Neural progenitor cell (in vitro differentiated cells): ENCODE measurements at regions not wholly inside any gene's neighbourhood (a gene's known extent, or its start where the extent isn't known, plus 50 kb on each side); places are given as distances from the start of the nearest gene placed in this dataset.

Experiments
- DNase-seq: peaks from one replicate; pipeline ENCODE4 v3.0.0-alpha.2; 2016; ENCODE audit warnings: low spot score
- H2AFZ ChIP-seq: fragments of 200-600 bp; sonication (generic); replicated peaks from 2 replicates; pipeline ENCODE4 v1.6.1; 2016; ENCODE audit warnings: antibody characterized with exemption
- H3F3A ChIP-seq: fragments of 200-600 bp; sonication (generic); 2 replicates; pipeline ENCODE4 v1.6.1; 2016; ENCODE audit warnings: antibody characterized with exemption, low read depth
- H3K27ac ChIP-seq: fragments of 200-600 bp; sonication (generic); 2 replicates; pipeline ENCODE4 v1.5.1; 2016; ENCODE audit warnings: mild to moderate bottlenecking
- H3K27me3 ChIP-seq: fragments of 200-600 bp; sonication (generic); 2 replicates; pipeline ENCODE4 v1.6.1; 2016; ENCODE audit warnings: mild to moderate bottlenecking, moderate library complexity
- H3K36me3 ChIP-seq: fragments of 200-600 bp; sonication (generic); 2 replicates; pipeline ENCODE4 v1.5.1; 2016
- H3K4me1 ChIP-seq: fragments of 200-600 bp; sonication (generic); 2 replicates; pipeline ENCODE4 v1.6.1; 2016; ENCODE audit warnings: mixed run types
- H3K4me2 ChIP-seq: fragments of 200-600 bp; sonication (generic); 2 replicates; pipeline ENCODE4 v1.6.1; 2016
- H3K4me3 ChIP-seq: fragments of 200-600 bp; sonication (generic); 2 replicates; pipeline ENCODE4 v1.5.1; 2016
- H3K79me2 ChIP-seq: fragments of 200-600 bp; sonication (generic); 2 replicates; pipeline ENCODE4 v1.6.1; 2016; ENCODE audit warnings: low read depth
- H3K9ac ChIP-seq: fragments of 200-600 bp; sonication (generic); 2 replicates; pipeline ENCODE4 v1.6.1; 2016
- H3K9me3 ChIP-seq: fragments of 200-600 bp; sonication (generic); 2 replicates; pipeline ENCODE4 v1.5.1; 2016; ENCODE audit warnings: low read depth
- H4K20me1 ChIP-seq: fragments of 200-600 bp; sonication (generic); 2 replicates; pipeline ENCODE4 v1.6.1; 2016; ENCODE audit warnings: low read depth
- H3K27ac Mint-ChIP-seq: 3 replicates; pipeline ENCODE4 v1.8.0; 2021; ENCODE audit warnings: mixed read lengths
- H3K27me3 Mint-ChIP-seq: 2 replicates; pipeline ENCODE4 v1.8.0; 2022; ENCODE audit warnings: low read depth, mild to moderate bottlenecking, inconsistent platforms, moderate library complexity, mixed read lengths; ENCODE audit not compliant: insufficient read depth
- H3K36me3 Mint-ChIP-seq: 3 replicates; pipeline ENCODE4 v1.8.0; 2021; ENCODE audit warnings: mixed read lengths
- H3K4me1 Mint-ChIP-seq: 3 replicates; pipeline ENCODE4 v1.8.0; 2021; ENCODE audit warnings: mixed read lengths
- H3K4me3 Mint-ChIP-seq: 3 replicates; pipeline ENCODE4 v1.8.0; 2021; ENCODE audit warnings: mild to moderate bottlenecking, moderate library complexity, mixed read lengths
- H3K9me3 Mint-ChIP-seq: 3 replicates; pipeline ENCODE4 v1.8.0; 2020; ENCODE audit warnings: mixed read lengths
- EZH2 ChIP-seq: fragments of 200-600 bp; sonication (generic); IDR thresholded peaks from 2 replicates; pipeline ENCODE4 v1.6.1; 2017; ENCODE audit warnings: antibody characterized with exemption, mild to moderate bottlenecking, moderate library complexity
- EZH2phosphoT487 ChIP-seq: fragments of 200-600 bp; sonication (generic); IDR thresholded peaks from 2 replicates; pipeline ENCODE4 v1.6.1; 2017; ENCODE audit warnings: antibody characterized with exemption
- TF ChIP-seq, protein P1 (sequence below): fragments of 200-600 bp; sonication (generic); IDR thresholded peaks from 2 replicates; pipeline ENCODE4 v1.5.1; 2017; ENCODE audit warnings: antibody characterized with exemption, mild to moderate bottlenecking

DNA sequence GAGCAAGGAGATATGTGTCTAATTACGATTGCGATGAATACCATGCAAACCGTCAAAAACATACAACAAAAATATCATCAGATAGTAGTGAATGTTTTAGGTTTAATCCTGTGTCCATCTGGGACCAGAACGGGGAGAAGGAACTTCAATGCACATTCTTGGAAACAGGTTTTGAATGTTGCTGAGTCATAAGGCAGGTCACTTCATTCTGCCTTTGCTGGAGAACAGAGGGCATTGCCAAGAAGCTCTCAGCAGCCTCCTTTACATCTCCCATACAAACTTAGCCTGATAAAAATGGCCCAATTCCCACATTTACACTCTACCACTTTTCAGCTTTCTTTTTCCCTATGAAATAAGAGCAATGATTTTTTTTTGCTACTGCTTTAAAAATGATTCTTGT lies 78.0 kb upstream of the KCNJ6 start:
- Histone ChIP-seq H3K9ac (no peak overlapping the region), H2AFZ (no peak overlapping the region), H3K36me3 (no peaks in the 10 kb centered on the region), H3K4me1 (no peaks in the 10 kb centered on the region), H4K20me1 (no peaks in the 10 kb centered on the region), H3F3A (no peaks in the 10 kb centered on the region), H3K9me3 (no peaks in the 10 kb centered on the region), H3K27ac (no peak overlapping the region), H3K4me2 (no peak overlapping the region), H3K4me3 (no peak overlapping the region), H3K79me2 (no peaks in the 10 kb centered on the region), H3K27me3 (no peaks in the 10 kb centered on the region)
- Mint-ChIP-seq H3K27me3 (peaks cover 2% of the 10 kb centered on the region), H3K9me3 (no peaks in the 10 kb centered on the region), H3K4me1 (no peaks in the 10 kb centered on the region), H3K4me3 (no peak overlapping the region), H3K36me3 (no peaks in the 10 kb centered on the region), H3K27ac (no peak overlapping the region)
- DNase-seq = no peak
- TF ChIP-seq EZH2 (no peak), EZH2phosphoT487 (no peak)
- TF ChIP-seq, protein P1, sequence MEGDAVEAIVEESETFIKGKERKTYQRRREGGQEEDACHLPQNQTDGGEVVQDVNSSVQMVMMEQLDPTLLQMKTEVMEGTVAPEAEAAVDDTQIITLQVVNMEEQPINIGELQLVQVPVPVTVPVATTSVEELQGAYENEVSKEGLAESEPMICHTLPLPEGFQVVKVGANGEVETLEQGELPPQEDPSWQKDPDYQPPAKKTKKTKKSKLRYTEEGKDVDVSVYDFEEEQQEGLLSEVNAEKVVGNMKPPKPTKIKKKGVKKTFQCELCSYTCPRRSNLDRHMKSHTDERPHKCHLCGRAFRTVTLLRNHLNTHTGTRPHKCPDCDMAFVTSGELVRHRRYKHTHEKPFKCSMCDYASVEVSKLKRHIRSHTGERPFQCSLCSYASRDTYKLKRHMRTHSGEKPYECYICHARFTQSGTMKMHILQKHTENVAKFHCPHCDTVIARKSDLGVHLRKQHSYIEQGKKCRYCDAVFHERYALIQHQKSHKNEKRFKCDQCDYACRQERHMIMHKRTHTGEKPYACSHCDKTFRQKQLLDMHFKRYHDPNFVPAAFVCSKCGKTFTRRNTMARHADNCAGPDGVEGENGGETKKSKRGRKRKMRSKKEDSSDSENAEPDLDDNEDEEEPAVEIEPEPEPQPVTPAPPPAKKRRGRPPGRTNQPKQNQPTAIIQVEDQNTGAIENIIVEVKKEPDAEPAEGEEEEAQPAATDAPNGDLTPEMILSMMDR = no peak

DNA sequence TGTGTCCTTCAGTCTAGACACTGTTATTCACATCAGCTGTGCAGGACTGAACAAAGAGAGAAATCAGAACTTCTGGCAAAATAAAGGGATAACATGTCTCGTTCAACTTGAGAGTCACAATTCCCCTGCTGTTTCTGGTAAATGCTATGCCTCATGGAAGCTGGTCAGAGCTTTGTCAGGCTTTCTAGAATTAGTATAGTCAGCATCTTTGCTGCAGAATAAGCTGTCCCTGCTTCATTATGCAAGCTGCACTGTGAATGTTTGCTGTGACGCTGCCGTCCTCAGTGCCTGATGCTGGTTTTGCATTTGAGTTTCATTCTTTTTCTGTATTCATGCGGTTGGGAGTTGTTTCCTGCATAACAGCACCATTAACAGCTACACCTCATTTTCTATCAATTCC lies 96.4 kb upstream of the KCNJ6 start:
- Mint-ChIP-seq H3K27me3 (peaks cover 5% of the 10 kb centered on the region), H3K9me3 (peaks cover 4% of the 10 kb centered on the region), H3K4me1 (peaks cover 19% of the 10 kb centered on the region), H3K27ac (no peak overlapping the region), H3K4me3 (no peak overlapping the region), H3K36me3 (no peaks in the 10 kb centered on the region)
- Histone ChIP-seq H3K9me3 (no peaks in the 10 kb centered on the region), H3K36me3 (no peaks in the 10 kb centered on the region), H3K9ac (no peak overlapping the region), H2AFZ (no peak overlapping the region), H3K27ac (no peak overlapping the region), H3K79me2 (no peaks in the 10 kb centered on the region), H3K4me2 (no peak overlapping the region), H4K20me1 (no peaks in the 10 kb centered on the region), H3K4me1 (no peaks in the 10 kb centered on the region), H3F3A (no peaks in the 10 kb centered on the region), H3K4me3 (no peak overlapping the region), H3K27me3 (no peaks in the 10 kb centered on the region)
- DNase-seq = no peak
- TF ChIP-seq, protein P1 = no peak
- no peak for TF ChIP-seq EZH2
- no peak for TF ChIP-seq EZH2phosphoT487

- H3K4me2 ChIP-seq = no peak overlapping the region
- Mint-ChIP-seq H3K9me3 (peaks cover 7% of the 10 kb centered on the region), H3K4me1 (peaks cover 19% of the 10 kb centered on the region), H3K27ac (no peak overlapping the region), H3K36me3 (no peaks in the 10 kb centered on the region), H3K4me3 (no peak overlapping the region), H3K27me3 (peaks cover 5% of the 10 kb centered on the region)
- H4K20me1 ChIP-seq = no peaks in the 10 kb centered on the region
- no peaks in the 10 kb centered on the region for H3K4me1 ChIP-seq
- H3K4me3 ChIP-seq = no peak overlapping the region
- no peak overlapping the region for H3K9ac ChIP-seq
- H3K27ac ChIP-seq = no peak overlapping the region
- H3F3A ChIP-seq = no peaks in the 10 kb centered on the region
- DNase-seq = no peak
- no peaks in the 10 kb centered on the region for H3K79me2 ChIP-seq
- H3K9me3 ChIP-seq = no peaks in the 10 kb centered on the region
- no peaks in the 10 kb centered on the region for H3K36me3 ChIP-seq
- H2AFZ ChIP-seq = no peak overlapping the region
- no peaks in the 10 kb centered on the region for H3K27me3 ChIP-seq
- TF ChIP-seq, protein P1 = no peak
- TF ChIP-seq EZH2phosphoT487 = no peak
- TF ChIP-seq EZH2 = no peak
Observed at GRCh38 chr21:38013741-38014140, 97.5 kb upstream of the KCNJ6 start.
